Renal cortex interstitium (tissue), 11 donors: ENCODE measurements at regions not wholly inside any gene's neighbourhood (a gene's known extent, or its start where the extent isn't known, plus 50 kb on each side); places are given as distances from the start of the nearest gene placed in this dataset.
A peak's percentile ranks its signal among the peaks of the same experiment; 100 is the strongest.

ENCODE experiments used
- DNase-seq, 11 donors: peaks; one replicate each; pipeline ENCODE4 v3.0.0-alpha.2; 2013; ENCODE audit warnings: low read depth in 9 of 11, low spot score in 4 of 11; ENCODE audit errors: extremely low read depth in 1 of 11

- no peak for DNase-seq
Observed at GRCh38 chr21:22582026-22582425, 1583.8 kb downstream of the NCAM2 start.

- DNase-seq, result no peak
Observed at GRCh38 chr21:22584308-22584707, 1586.1 kb downstream of the NCAM2 start.

GRCh38 chr21:22585558-22585957 is 1587.3 kb downstream of the NCAM2 start:
- no peak for DNase-seq

- no peak for DNase-seq
Observed at GRCh38 chr21:22597660-22598255, 1599.5 kb downstream of the NCAM2 start.

GRCh38 chr21:22609802-22610201 is 1611.6 kb downstream of the NCAM2 start:
- no peak for DNase-seq

GRCh38 chr21:22627911-22628310 is 1629.7 kb downstream of the NCAM2 start:
- DNase-seq, result no peak

GRCh38 chr21:22630953-22631465 is 1632.8 kb downstream of the NCAM2 start:
- no peak for DNase-seq

- DNase-seq, result no peak
Observed at GRCh38 chr21:22632176-22632575, 1634.0 kb downstream of the NCAM2 start.

GRCh38 chr21:22649246-22649645 is 1651.0 kb downstream of the NCAM2 start:
- no peak for DNase-seq

- DNase-seq, result no peak
Observed at GRCh38 chr21:22650226-22650625, 1652.0 kb downstream of the NCAM2 start.

- DNase-seq, result no peak
Observed at GRCh38 chr21:22657781-22658180, 1659.6 kb downstream of the NCAM2 start.

- no peak for DNase-seq
Observed at GRCh38 chr21:22670148-22670547, 1671.9 kb downstream of the NCAM2 start.

GRCh38 chr21:22679207-22679606 is 1681.0 kb downstream of the NCAM2 start:
- DNase-seq, result no peak

GRCh38 chr21:22691658-22692057 is 1693.4 kb downstream of the NCAM2 start:
- no peak for DNase-seq

- DNase-seq, result no peak
Observed at GRCh38 chr21:22703521-22703920, 1705.3 kb downstream of the NCAM2 start.

GRCh38 chr21:22710721-22711120 is 1712.5 kb downstream of the NCAM2 start:
- DNase-seq, result peak in 1 of 11 donors; percentile 5

- no peak for DNase-seq
Observed at GRCh38 chr21:22711636-22712035, 1713.4 kb downstream of the NCAM2 start.

- DNase-seq, result no peak
Observed at GRCh38 chr21:22725436-22725835, 1727.2 kb downstream of the NCAM2 start.

- no peak for DNase-seq
Observed at GRCh38 chr21:22728091-22728490, 1729.9 kb downstream of the NCAM2 start.

- no peak for DNase-seq
Observed at GRCh38 chr21:22743085-22743484, 1744.9 kb downstream of the NCAM2 start.

GRCh38 chr21:22754746-22755145 is 1756.5 kb downstream of the NCAM2 start:
- DNase-seq, result no peak
